ENCODE measurements at regions not wholly inside any gene's neighbourhood (a gene's known extent, or its start where the extent isn't known, plus 50 kb on each side); places are given as distances from the start of the nearest gene placed in this dataset.

DNA sequence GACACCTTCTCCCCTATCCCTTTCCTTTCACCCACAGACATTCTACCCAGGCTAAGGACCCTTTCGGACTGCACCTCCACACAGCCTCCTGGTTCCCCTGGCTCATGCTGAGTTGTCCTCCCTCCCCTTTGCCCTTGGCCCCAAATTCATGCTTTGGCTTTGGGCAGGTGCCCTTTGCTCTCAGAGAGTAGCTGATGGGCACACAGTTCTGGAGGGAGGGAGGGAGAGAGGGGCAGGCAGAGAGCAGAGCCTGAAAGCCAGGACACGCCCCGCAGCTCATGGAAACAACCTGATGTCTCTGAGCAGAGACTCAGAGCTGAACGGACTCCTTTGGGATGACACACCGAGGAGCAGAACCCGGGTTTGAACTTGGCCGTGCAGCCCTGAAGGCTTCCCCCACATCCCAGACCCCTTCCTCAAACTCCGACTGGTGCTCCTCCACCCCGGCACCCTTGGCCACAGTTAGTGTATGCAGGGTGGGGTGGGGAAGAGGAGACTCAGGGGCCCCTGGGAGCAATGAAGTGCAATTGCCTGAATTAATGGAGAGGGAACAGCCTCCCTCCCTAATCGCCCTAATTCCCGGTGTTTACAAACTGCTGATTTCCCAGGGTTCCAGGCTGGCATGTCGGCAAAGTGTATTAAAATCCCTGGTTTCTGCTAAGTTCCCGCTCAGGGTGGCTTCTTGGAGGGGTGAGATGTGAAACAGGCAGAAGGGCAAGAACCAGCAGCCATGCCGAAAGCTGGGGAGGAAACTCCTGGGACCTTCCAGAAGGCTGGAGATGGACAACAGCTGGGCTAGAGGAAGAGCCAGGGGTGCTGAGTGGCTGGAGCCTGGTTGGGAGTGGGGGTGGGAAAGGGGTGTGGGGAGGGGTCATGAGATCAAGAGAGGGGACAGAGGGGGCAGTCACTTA, 71.2 kb upstream of the SHISAL1 start:
- Mint-ChIP-seq H3K27me3 (peaks cover 38 to 76% of the 10 kb centered on the region in 2 donors), H3K27ac (no peak overlapping the region), H3K36me3 (ENCODE audit: insufficient read depth) (no peaks in the 10 kb centered on the region), H3K9me3 (no peaks in the 10 kb centered on the region), H3K4me3 (no peak overlapping the region), H3K4me1 (ENCODE audit: low read depth in 2 of 2) (peaks cover 0 to 3% of the 10 kb centered on the region in 2 donors)
- ATAC-seq (replicated peaks) (no peak), DNase-seq (no peak)

GRCh38 chr22:44383064-44383575, 70.4 kb upstream of the SHISAL1 start:
- Mint-ChIP-seq H3K4me3 (no peak overlapping the region), H3K36me3 (ENCODE audit: insufficient read depth) (no peaks in the 10 kb centered on the region), H3K27ac (no peak overlapping the region), H3K9me3 (peaks cover 2 to 6% of the 10 kb centered on the region in 2 donors), H3K27me3 (peaks cover 30 to 69% of the 10 kb centered on the region in 2 donors), H3K4me1 (ENCODE audit: low read depth in 2 of 2) (peaks cover 0 to 3% of the 10 kb centered on the region in 2 donors)
- ATAC-seq (replicated peaks) (no peak), DNase-seq (no peak)

DNA sequence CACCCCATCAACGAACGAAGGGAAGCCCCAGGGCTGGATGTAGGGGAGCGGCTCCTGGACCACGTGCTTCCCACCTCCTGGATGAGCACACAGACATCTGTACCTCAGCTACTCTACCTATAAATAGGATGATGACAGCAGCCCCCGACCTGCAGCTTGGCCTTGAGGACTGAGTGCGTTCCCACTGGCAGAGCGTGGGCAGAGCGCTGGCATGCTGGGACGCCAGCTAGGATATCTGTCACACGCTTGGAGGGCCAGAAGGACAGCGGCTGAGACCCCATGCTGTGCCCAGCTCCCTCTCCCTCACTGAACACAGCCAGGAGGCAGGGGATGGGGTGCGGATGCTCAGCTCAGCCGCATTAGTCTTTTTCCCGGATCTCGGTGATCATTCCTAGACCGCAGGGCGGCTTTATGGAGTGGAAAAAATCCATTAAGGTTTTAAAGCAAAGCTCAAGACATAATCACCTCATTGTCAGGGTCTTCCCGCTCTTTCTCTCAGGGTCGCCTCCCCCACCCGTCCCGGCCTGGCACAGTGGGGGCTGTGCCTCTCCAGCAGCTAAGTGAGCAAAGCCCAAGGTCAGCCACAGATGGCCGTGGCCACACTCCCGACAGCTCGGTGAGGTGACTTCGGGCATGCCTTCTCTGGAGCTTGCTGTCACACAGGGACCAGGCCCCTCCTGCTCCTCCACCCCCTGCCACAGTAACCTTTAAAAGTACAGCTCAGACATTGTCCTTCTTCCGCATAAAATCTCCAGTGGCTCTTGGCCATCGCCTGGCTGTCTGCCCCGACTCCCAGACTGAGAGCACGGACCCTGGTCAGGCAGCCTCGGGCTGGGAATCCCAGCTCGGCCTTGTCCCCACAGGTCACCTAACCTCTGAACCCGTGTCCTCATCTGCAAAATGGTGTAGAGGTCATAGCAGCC, 69.6 kb upstream of the SHISAL1 start:
- ATAC-seq (replicated peaks) (no peak), DNase-seq (no peak)
- Mint-ChIP-seq H3K4me1 (ENCODE audit: low read depth in 2 of 2) (peaks cover 0 to 3% of the 10 kb centered on the region in 2 donors), H3K9me3 (peaks cover 2 to 8% of the 10 kb centered on the region in 2 donors), H3K27me3 (peaks cover 31 to 61% of the 10 kb centered on the region in 2 donors), H3K4me3 (no peak overlapping the region), H3K27ac (no peak overlapping the region), H3K36me3 (ENCODE audit: insufficient read depth) (no peaks in the 10 kb centered on the region)

GRCh38 chr22:44381761-44382115, 69.0 kb upstream of the SHISAL1 start:
- DNase-seq (no peak), ATAC-seq (replicated peaks) (no peak)
- H3K4me1 Mint-ChIP-seq (ENCODE audit: low read depth in 2 of 2): no peaks in the 10 kb centered on the region
- no peaks in the 10 kb centered on the region for H3K36me3 Mint-ChIP-seq (ENCODE audit: insufficient read depth)
- peaks cover 2 to 8% of the 10 kb centered on the region in 2 donors for H3K9me3 Mint-ChIP-seq
- H3K27me3 Mint-ChIP-seq: peaks cover 26 to 55% of the 10 kb centered on the region in 2 donors
- H3K27ac Mint-ChIP-seq: no peak overlapping the region
- H3K4me3 Mint-ChIP-seq: no peak overlapping the region

DNA sequence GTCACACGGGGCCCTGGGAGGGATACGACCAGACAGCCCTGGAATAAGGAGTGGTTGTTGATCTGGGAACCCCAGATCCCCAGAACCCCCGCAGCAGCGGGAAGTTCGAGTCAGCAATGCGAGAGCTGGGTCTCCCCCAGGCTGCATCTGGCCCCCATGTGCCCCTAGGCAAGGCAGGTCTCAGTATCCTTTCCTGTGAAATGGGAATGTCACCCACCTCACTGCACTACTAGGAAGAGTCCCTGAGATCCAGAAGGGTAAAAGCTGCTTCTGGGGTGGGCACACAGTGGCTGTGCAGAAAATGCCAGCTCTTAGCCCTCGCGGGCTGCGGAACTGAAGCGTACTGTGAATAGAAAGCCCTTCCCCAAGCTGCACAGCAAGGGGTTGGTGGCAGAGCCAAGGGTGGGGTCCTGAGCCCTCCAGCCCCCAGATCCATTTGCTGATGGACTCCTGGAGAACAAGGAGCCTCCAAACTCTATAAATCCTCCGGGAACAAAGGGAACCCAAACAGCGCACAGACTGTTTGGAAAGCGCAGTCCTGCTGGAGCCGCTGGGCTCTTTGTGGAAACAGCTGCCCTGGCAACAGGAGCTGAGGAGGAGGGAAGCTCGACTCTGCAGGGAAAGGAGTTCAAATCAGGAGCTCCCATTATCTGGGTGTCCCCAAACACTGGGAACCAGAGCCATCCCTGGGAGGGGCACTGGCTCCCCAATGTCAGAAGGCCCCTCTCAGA, 68.2 kb upstream of the SHISAL1 start:
- H3K36me3 Mint-ChIP-seq (ENCODE audit: insufficient read depth): no peaks in the 10 kb centered on the region
- ATAC-seq (replicated peaks) (no peak), DNase-seq (no peak)
- peaks cover 19 to 47% of the 10 kb centered on the region in 2 donors for H3K27me3 Mint-ChIP-seq
- no peak overlapping the region for H3K4me3 Mint-ChIP-seq
- H3K27ac Mint-ChIP-seq: no peak overlapping the region
- H3K4me1 Mint-ChIP-seq (ENCODE audit: low read depth in 2 of 2): no peaks in the 10 kb centered on the region
- peaks cover 2 to 8% of the 10 kb centered on the region in 2 donors for H3K9me3 Mint-ChIP-seq

DNA sequence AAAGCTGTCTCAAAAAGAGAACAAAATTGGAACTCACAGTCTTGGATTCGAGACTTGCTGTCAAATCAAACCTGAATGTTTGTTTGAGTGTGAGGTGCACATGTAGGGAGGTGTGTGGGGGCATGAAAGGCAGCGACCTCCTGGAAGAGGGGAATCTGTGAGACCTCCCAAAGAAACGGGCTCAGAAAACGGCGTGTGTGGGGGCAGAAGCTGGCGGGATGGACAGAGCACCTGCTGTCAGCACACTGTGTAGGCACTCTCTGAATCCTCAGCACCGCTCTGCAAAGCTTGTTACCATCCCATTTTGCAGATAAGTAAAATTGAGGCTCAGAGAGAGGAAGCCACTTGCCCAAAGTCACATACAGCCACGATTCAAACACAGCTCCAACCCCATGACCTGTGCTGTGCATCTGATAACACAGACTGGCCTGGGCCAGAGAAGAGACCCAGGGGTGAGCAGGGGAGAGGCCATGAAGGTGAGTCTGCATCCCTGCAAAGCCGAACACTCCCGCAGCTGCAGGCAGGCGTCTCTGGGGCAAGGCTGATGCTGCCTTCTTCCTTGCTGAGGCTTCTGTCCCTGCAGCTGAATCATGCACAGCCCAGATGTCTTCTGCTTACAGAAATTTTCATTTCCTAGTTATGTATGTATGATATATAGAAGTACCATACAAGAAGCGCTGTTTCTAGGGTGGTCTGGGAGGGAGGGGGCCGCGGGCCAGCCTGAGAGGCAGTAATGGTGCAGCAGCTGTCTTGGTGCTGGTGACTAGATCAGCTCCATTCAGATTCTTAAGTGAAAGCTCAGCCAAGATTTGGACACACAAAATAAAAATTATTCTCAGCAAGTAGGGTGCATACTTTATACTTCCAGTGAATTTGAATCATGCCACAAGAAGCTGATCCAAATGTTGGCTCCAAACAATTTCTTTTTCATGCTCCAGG, 67.3 kb upstream of the SHISAL1 start:
- H3K9me3 Mint-ChIP-seq: peaks cover 4 to 13% of the 10 kb centered on the region in 2 donors
- no peaks in the 10 kb centered on the region for H3K4me1 Mint-ChIP-seq (ENCODE audit: low read depth in 2 of 2)
- ATAC-seq (replicated peaks): no peak
- H3K4me3 Mint-ChIP-seq: no peak overlapping the region
- no peak for DNase-seq
- H3K27me3 Mint-ChIP-seq: peaks cover 24 to 38% of the 10 kb centered on the region in 2 donors
- H3K27ac Mint-ChIP-seq: no peak overlapping the region
- no peaks in the 10 kb centered on the region for H3K36me3 Mint-ChIP-seq (ENCODE audit: insufficient read depth)

DNA sequence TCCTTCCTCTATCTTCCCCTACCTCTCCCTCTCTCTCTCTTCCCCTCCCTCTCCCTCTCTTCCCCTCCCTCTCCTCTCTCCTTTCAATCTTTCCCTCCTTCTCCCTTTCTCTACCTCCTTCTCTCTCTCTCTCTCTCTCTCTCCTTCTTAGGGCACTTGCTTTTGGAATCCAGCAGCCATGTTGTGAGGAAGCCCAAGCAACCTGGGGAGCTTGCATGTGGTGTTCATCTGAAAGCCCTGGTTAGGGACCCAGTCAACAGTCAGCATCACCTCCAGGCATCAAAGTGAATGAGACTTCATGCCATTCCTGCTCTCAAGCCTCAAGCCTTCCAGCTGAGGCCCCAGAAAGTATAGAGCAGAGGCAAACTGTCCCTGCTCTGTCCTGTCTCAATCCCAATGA, 65.6 kb upstream of the SHISAL1 start:
- no peak overlapping the region for H3K27ac Mint-ChIP-seq
- ATAC-seq (replicated peaks) (no peak), DNase-seq (no peak)
- no peak overlapping the region for H3K4me3 Mint-ChIP-seq
- no peaks in the 10 kb centered on the region for H3K36me3 Mint-ChIP-seq (ENCODE audit: insufficient read depth)
- peaks cover 28 to 36% of the 10 kb centered on the region in 2 donors for H3K27me3 Mint-ChIP-seq
- peaks cover 7 to 16% of the 10 kb centered on the region in 2 donors for H3K9me3 Mint-ChIP-seq
- no peaks in the 10 kb centered on the region for H3K4me1 Mint-ChIP-seq (ENCODE audit: low read depth in 2 of 2)

DNA sequence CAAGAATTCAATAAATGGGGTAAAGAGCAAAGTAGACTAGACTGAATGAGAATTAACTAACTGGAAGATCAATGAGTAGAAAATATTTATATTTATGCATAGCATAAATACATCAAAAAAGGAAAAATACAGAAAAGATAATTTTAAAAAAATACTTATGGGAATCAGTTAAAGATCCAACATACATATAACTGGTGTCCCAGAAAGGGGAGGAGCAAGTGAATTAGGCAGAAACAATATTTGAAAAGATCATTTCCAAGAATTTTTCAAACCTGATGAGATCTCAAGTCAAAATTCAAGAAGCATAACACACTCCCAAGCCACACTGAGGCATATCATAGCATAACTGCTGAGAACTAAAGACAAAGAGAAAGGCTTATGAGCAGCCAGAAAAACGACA, 62.7 kb upstream of the SHISAL1 start:
- Mint-ChIP-seq H3K27ac (no peak overlapping the region), H3K4me3 (no peak overlapping the region), H3K27me3 (peaks cover 18 to 20% of the 10 kb centered on the region in 2 donors), H3K9me3 (peaks cover 7 to 16% of the 10 kb centered on the region in 2 donors), H3K36me3 (ENCODE audit: insufficient read depth) (no peaks in the 10 kb centered on the region), H3K4me1 (ENCODE audit: low read depth in 2 of 2) (no peaks in the 10 kb centered on the region)
- no peak for ATAC-seq (replicated peaks)
- DNase-seq: no peak

- peaks cover 5 to 11% of the 10 kb centered on the region in 2 donors for H3K9me3 Mint-ChIP-seq
- H3K27ac Mint-ChIP-seq: no peak overlapping the region
- peaks cover 20 to 27% of the 10 kb centered on the region in 2 donors for H3K27me3 Mint-ChIP-seq
- DNase-seq: no peak
- H3K36me3 Mint-ChIP-seq (ENCODE audit: insufficient read depth): no peaks in the 10 kb centered on the region
- H3K4me3 Mint-ChIP-seq: no peak overlapping the region
- ATAC-seq (replicated peaks): no peak
- no peaks in the 10 kb centered on the region for H3K4me1 Mint-ChIP-seq (ENCODE audit: low read depth in 2 of 2)
Observed at GRCh38 chr22:44373234-44373633, 60.5 kb upstream of the SHISAL1 start.

- Mint-ChIP-seq H3K9me3 (peaks cover 5 to 8% of the 10 kb centered on the region in 2 donors), H3K4me1 (ENCODE audit: low read depth in 2 of 2) (no peaks in the 10 kb centered on the region), H3K36me3 (ENCODE audit: insufficient read depth) (no peaks in the 10 kb centered on the region), H3K27me3 (peaks cover 17 to 27% of the 10 kb centered on the region in 2 donors), H3K27ac (no peak overlapping the region), H3K4me3 (no peak overlapping the region)
- DNase-seq: no peak
- ATAC-seq (replicated peaks): no peak
Observed at GRCh38 chr22:44372611-44373010, 59.9 kb upstream of the SHISAL1 start.

- Mint-ChIP-seq H3K27ac (no peak overlapping the region), H3K36me3 (ENCODE audit: insufficient read depth) (no peaks in the 10 kb centered on the region), H3K4me3 (no peak overlapping the region), H3K27me3 (peaks cover 13 to 27% of the 10 kb centered on the region in 2 donors), H3K9me3 (peaks cover 5 to 8% of the 10 kb centered on the region in 2 donors), H3K4me1 (ENCODE audit: low read depth in 2 of 2) (no peaks in the 10 kb centered on the region)
- DNase-seq: no peak
- ATAC-seq (replicated peaks): no peak
Observed at GRCh38 chr22:44371741-44372525, 59.2 kb upstream of the SHISAL1 start.
